Gastrocnemius medialis (tissue), 4 donors: ENCODE measurements at regions not wholly inside any gene's neighbourhood (a gene's known extent, or its start where the extent isn't known, plus 50 kb on each side); places are given as distances from the start of the nearest gene placed in this dataset.

Source experiments
- CTCF ChIP-seq, 5 experiments: fragments of 450-650 bp in 3 of 5; fragments of 200-600 bp in 2 of 5; sonication (generic) in 2 of 5; IDR thresholded peaks in 4 of 5; conservative IDR thresholded peaks in 1 of 5; 1 replicate in 4 of 5; 2 replicates in 1 of 5; pipeline ENCODE4 v1.5.1; 2016 to 2019; ENCODE audit warnings: antibody characterized with exemption in 5 of 5, mild to moderate bottlenecking in 3 of 5, moderate library complexity in 3 of 5
- POLR2A ChIP-seq, 2 donors: fragments of 450-650 bp; IDR thresholded peaks; one replicate each; pipeline ENCODE4 v1.6.1; 2017; ENCODE audit warnings: antibody characterized with exemption in 2 of 2, mild to moderate bottlenecking in 2 of 2, moderate library complexity in 2 of 2

DNA sequence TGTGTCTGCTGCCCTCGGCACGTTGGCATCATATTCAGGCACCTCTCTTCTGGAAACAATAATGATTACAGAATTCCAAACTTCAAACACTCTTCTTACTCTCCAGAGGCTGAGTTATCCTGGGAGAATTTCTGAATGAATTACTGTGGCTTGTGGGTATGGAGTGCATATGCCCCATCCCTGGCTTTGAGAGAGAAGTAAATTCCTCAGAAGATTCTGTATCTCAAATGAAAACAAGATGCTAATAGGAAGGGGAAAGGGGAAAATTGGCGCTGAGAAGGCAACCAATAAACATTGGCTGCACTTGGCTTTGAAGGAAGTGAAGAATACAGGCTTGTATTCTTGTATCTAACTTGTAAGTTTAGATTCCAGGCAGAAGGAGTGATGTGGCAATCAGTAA lies 132.0 kb upstream of the NOVA1 start:
- TF ChIP-seq CTCF (IDR thresholded peaks at IDR 0.05 in 4 of 5, conservative IDR thresholded peaks at IDR 0.05 in 1 of 5), result no peak
- TF ChIP-seq POLR2A (IDR thresholded peaks at IDR 0.05), result no peak
